Stimulated activated CD4-positive, alpha-beta T cell treated with anti-CD3 and anti-CD28 coated beads, TNF-alpha, amount 100 ng/mL, for 24 hours (primary cell): ENCODE measurements at regions not wholly inside any gene's neighbourhood (a gene's known extent, or its start where the extent isn't known, plus 50 kb on each side); places are given as distances from the start of the nearest gene placed in this dataset.

Experiments used
- DNase-seq, 3 experiments: peaks; one replicate each; pipeline ENCODE4 v3.0.0-alpha.2; 2020; ENCODE audit warnings: low read depth in 3 of 3

GRCh38 chr20:40738976-40739375, 49.9 kb upstream of the MAFB start:
- no peak for DNase-seq

- no peak for DNase-seq
Observed at GRCh38 chr20:40739841-40740240, 50.8 kb upstream of the MAFB start.

GRCh38 chr20:40741507-40742106, 52.6 kb upstream of the MAFB start:
- DNase-seq, result peak in 2 of 3 experiments; percentile 4 to 43

GRCh38 chr20:40743141-40743775, 54.2 kb upstream of the MAFB start:
- no peak for DNase-seq

DNA sequence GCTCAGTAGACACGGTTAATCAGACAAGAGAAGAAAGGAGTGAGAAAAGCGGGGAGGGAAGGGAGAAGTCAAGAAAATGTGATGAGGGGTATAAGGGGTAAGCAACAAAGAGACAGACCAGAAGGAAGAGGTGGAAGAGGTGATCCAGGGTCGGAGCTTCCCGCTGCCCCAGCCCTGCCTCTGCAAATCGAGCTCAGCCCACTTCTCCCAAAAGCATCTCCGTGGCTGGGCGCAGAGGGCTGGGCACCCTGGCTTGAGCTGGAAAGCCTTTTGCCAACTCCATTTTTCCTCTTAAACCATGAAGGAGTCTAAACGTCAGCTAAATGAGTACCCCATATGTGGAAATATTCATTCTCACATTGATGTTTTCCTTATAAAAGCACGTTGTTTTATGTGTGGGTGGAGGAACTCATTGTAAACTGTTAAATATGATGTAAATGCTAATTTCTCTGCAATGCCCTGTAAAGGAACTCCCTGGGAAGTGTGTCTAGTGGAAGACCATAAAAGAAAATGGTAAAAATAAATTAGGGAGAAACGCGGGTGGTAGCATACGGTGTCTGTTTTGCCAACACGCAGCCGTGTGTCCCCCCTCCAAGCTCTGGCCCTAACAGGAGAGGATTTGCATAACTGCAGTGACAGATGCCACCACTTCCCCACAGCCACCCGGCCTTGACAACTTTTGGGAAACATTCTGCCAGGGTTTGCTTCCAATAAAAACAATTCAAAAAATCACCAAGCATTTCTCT, 55.2 kb upstream of the MAFB start:
- no peak for DNase-seq

DNA sequence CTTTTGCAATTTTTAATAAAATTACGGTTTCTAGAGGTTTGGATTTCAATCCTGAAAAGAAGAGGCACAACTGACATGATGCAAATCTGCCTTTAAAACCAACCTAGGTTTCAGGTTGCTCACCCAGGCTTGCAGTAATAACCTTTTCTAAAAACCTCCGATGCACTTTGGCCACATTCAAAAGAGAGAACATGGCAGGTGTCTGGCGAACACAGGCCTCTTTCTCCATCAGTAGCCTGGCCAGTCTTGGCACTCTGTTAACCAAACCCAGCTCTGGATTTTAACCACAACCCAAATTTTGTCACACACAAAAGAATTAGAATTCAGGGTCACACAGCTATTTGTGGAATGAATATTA, 55.8 kb upstream of the MAFB start:
- DNase-seq, result no peak

GRCh38 chr20:40746251-40746650, 57.2 kb upstream of the MAFB start:
- DNase-seq, result no peak

DNA sequence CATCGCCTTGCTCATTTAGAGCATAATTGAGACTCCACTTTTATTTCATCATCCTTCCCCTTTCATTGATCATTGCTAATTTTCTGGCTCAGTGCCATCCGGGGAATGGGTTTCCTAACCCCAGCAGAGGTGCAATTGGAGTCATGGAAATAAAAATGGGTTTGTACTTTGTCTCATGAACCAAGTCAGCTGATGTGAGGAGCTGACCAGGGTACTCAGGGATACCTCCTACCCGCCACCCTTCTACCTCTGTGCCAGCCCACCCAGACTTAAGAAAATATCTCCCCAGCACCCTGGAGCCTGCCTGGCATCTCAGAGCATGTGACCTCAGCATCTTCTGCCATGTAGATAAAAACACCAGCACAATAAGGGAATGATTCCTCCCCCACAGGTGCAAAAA, 59.1 kb upstream of the MAFB start:
- DNase-seq, result no peak

- no peak for DNase-seq
Observed at GRCh38 chr20:40749985-40750506, 61.0 kb upstream of the MAFB start.

- DNase-seq, result no peak
Observed at GRCh38 chr20:40750541-40751035, 61.6 kb upstream of the MAFB start.

- no peak for DNase-seq
Observed at GRCh38 chr20:40753472-40753871, 64.4 kb upstream of the MAFB start.

DNA sequence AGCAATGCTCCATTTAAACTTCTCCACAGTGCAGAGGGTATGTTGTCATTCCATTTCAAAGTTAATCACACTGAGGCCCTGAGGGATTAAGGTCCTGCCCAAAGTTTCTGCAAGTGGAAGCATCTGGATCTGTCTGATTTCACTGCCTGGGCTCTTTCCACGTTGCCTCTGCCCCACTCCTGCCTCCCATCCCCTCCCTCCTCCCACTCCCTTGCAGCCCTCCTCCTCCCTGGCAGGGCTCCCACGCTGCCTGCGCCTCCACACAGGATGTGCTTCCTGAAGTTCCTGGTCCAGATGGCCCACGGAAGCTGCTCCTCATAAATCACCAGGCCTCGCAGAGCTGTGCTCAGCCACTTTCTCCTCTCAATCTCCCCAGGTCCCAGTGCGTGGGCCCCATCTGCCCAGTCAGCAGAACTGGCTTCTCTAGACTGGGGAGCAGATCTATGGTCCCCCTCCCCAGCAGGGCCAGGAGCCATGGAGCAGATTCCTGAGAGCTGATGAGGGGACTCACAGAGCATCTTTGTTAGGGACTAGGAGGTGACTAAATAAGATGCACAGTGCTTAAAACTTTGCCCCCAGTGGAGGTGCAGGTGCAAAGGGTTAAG, 65.4 kb upstream of the MAFB start:
- no peak for DNase-seq

GRCh38 chr20:40757087-40757486, 68.1 kb upstream of the MAFB start:
- DNase-seq, result peak in 1 of 3 experiments; percentile 5

DNA sequence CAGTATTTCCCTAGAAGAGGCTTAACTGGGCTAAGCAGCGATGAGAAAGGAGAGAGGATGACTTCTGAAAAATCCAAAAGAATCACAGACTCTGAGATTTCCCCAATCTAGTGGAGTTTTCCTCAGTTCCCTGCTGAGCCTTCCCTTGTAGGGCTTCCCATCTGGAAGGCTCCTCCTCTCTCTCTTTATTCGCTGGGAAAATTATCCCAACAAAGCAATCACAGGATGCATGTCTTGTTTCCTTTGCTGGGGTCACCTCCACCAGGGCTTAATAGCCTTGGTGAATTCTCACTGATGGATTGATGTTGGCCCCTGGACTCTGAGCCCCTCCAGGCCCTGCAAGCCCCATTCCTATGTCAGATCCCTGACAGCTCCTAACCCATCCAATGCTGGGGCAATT, 69.8 kb upstream of the MAFB start:
- DNase-seq, result no peak

DNA sequence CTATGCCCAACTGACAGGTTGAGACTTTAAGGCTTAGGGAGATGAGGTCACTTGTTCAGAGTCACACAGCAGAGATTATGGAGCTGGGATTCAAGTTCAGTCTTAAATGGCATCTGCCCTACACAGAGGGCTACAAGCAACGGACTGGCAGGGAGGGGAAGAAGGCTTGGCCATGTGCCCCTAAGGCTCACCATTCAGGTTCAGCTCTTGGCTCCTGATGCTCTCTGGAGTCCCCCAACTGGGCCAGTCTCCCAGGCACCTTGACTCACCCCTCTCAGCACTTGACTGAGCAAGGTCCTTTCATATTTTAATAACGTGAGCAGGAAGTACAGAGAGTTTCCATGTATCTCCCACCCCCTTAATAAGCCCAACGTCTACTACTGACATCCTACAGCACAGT, 71.4 kb upstream of the MAFB start:
- no peak for DNase-seq

- no peak for DNase-seq
Observed at GRCh38 chr20:40763646-40764295, 74.7 kb upstream of the MAFB start.

GRCh38 chr20:40765814-40766480, 76.9 kb upstream of the MAFB start:
- DNase-seq, result no peak

GRCh38 chr20:40766790-40767614, 78.0 kb upstream of the MAFB start:
- no peak for DNase-seq

DNA sequence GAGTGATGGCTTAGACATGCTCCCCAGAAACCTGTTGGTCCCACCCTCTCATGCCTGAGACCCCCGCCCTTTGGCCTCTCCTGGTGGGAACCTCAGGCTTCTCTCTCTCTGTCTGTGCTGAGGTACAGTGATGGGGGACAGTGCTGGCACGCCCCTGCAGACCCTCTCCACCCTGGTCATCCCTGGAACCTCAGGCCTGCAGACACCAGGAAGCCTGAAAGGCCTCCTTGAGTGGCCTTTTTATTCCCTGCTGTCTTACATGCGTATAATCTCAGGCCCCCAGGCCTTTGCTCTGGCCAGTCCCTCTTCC, 78.5 kb upstream of the MAFB start:
- DNase-seq, result no peak

- DNase-seq, result no peak
Observed at GRCh38 chr20:40768105-40768504, 79.1 kb upstream of the MAFB start.
